Keratinocyte (primary cell): ENCODE measurements at regions not wholly inside any gene's neighbourhood (a gene's known extent, or its start where the extent isn't known, plus 50 kb on each side); places are given as distances from the start of the nearest gene placed in this dataset.
"Not testable (repeated sequence)": the region's sequence is repeated elsewhere in the genome, so short reads cannot be mapped to it uniquely, and the experiment has no call there.

ENCODE experiments used
- DNase-seq: peaks from one replicate; pipeline ENCODE4 v3.0.0-alpha.2; 2011; ENCODE audit warnings: low read depth, missing footprints, low spot score
- FAIRE-seq: peaks from 2 replicates; lab custom pipeline; 2011; peaks lifted over from hg19 to GRCh38; lab: Jason Lieb, UNC
- H2AFZ ChIP-seq: 2 replicates; pipeline ENCODE4 v1.6.0; 2012; ENCODE audit warnings: low read length, control low read depth, inconsistent platforms; ENCODE audit not compliant: control insufficient read depth
- H3K27ac ChIP-seq: 2 replicates; pipeline ENCODE4 v1.5.1; 2011; ENCODE audit warnings: low read length; ENCODE audit not compliant: control insufficient read depth, insufficient read depth
- H3K27me3 ChIP-seq: 3 replicates; pipeline ENCODE4 v1.6.0; 2011; ENCODE audit warnings: low read length; ENCODE audit not compliant: control insufficient read depth, insufficient read depth; ENCODE audit errors: extremely low read depth
- H3K36me3 ChIP-seq, 2 experiments: 2 replicates in 1 of 2; 3 replicates in 1 of 2; pipeline ENCODE4 v1.5.1; 2011; ENCODE audit warnings: low read length in 2 of 2, mild to moderate bottlenecking in 1 of 2; ENCODE audit not compliant: control insufficient read depth in 2 of 2, insufficient read depth in 2 of 2; ENCODE audit errors: extremely low read depth in 1 of 2
- H3K4me1 ChIP-seq: 3 replicates; pipeline ENCODE4 v1.5.1; 2011; ENCODE audit warnings: low read length; ENCODE audit not compliant: control insufficient read depth, insufficient read depth; ENCODE audit errors: extremely low read depth
- H3K4me2 ChIP-seq: 3 replicates; pipeline ENCODE4 v1.6.0; 2011; ENCODE audit warnings: low read depth, low read length; ENCODE audit not compliant: control insufficient read depth, insufficient read depth; ENCODE audit errors: extremely low read depth
- H3K4me3 ChIP-seq, 3 experiments: fragments of 200-600 bp in 1 of 3; sonication (generic) in 1 of 3; 2 replicates in 2 of 3; 3 replicates in 1 of 3; pipeline ENCODE4 v1.5.1; 2011 to 2016; ENCODE audit warnings: low read length in 3 of 3, mild to moderate bottlenecking in 3 of 3, control low read depth in 2 of 3, inconsistent platforms in 1 of 3, low read depth in 1 of 3, mixed read lengths in 1 of 3, mixed run types in 1 of 3, moderate library complexity in 1 of 3; ENCODE audit not compliant: control insufficient read depth in 2 of 3, insufficient read depth in 2 of 3; ENCODE audit errors: extremely low read depth in 1 of 3
- H3K79me2 ChIP-seq: 2 replicates; pipeline ENCODE4 v1.6.0; 2012; ENCODE audit warnings: low read length; ENCODE audit not compliant: control insufficient read depth, insufficient read depth
- H3K9ac ChIP-seq: 3 replicates; pipeline ENCODE4 v1.6.0; 2011; ENCODE audit warnings: low read length; ENCODE audit not compliant: control insufficient read depth, insufficient read depth; ENCODE audit errors: extremely low read depth
- H3K9me1 ChIP-seq: 3 replicates; pipeline ENCODE4 v1.6.0; 2011; ENCODE audit warnings: low read length; ENCODE audit not compliant: control insufficient read depth, insufficient read depth; ENCODE audit errors: extremely low read depth
- H3K9me3 ChIP-seq: 2 replicates; pipeline ENCODE4 v1.5.1; 2012; ENCODE audit warnings: low read depth, low read length; ENCODE audit not compliant: control insufficient read depth
- H4K20me1 ChIP-seq: 3 replicates; pipeline ENCODE4 v1.6.0; 2011; ENCODE audit warnings: low read length; ENCODE audit not compliant: control insufficient read depth, insufficient read depth; ENCODE audit errors: extremely low read depth
- CTCF ChIP-seq, 3 experiments: IDR thresholded peaks in 1 of 3; conservative IDR thresholded peaks in 1 of 3; optimal IDR thresholded peaks in 1 of 3; 2 replicates in 2 of 3; 3 replicates in 1 of 3; pipeline versions ENCODE3 to v1.5.1; 2011; ENCODE audit warnings: low read length in 3 of 3, mild to moderate bottlenecking in 3 of 3, moderate library complexity in 2 of 3, control low read depth in 1 of 3, inconsistent platforms in 1 of 3; ENCODE audit not compliant: insufficient read depth in 2 of 3; ENCODE audit errors: extremely low read depth in 1 of 3
- EZH2 ChIP-seq: IDR thresholded peaks from one replicate; pipeline ENCODE4 v1.6.1; 2012; ENCODE audit warnings: inconsistent platforms, mild to moderate bottlenecking, low read length, moderate library complexity
- dilution Hi-C: fragments of 300-500 bp; cut with MboI; formaldehyde crosslinking; loops from one replicate; pipeline ENCODE4 v1.7.0; 2020; ENCODE audit warnings: low sequenced_read_pairs; ENCODE audit not compliant: extremely low pct_ligation_motif_present

GRCh38 chr16:29141586-29142324, 156.9 kb downstream of the LAT start:
- no peak for TF ChIP-seq CTCF (optimal IDR thresholded peaks at IDR 0.05 in 1 of 3, IDR thresholded peaks at IDR 0.05 in 1 of 3, conservative IDR thresholded peaks at IDR 0.05 in 1 of 3; ENCODE audit: extremely low read depth in 1 of 3, insufficient read depth in 2 of 3, low read length in 3 of 3)
- no peak for TF ChIP-seq EZH2
- Histone ChIP-seq H3K9ac (no peak overlapping the region), H3K4me3 (no peak overlapping the region), H4K20me1 (no peaks in the 10 kb centered on the region), H2AFZ (no peak overlapping the region), H3K4me1 (no peaks in the 10 kb centered on the region), H3K36me3 (no peaks in the 10 kb centered on the region), H3K79me2 (no peaks in the 10 kb centered on the region), H3K27ac (no peak overlapping the region), H3K9me3 (no peaks in the 10 kb centered on the region), H3K27me3 (no peaks in the 10 kb centered on the region), H3K4me2 (no peak overlapping the region), H3K9me1 (no peaks in the 10 kb centered on the region)
- DNase-seq (no peak), FAIRE-seq (no peak)
- dilution Hi-C loops, result no loop called here

- H3K27ac ChIP-seq, H3K4me1 ChIP-seq, H3K27me3 ChIP-seq, H3K9me3 ChIP-seq, DNase-seq, H3K9ac ChIP-seq, H3K9me1 ChIP-seq, H4K20me1 ChIP-seq, H3K79me2 ChIP-seq, FAIRE-seq, dilution Hi-C loops, H3K4me3 ChIP-seq, H3K4me2 ChIP-seq, H3K36me3 ChIP-seq, H2AFZ ChIP-seq: not testable (repeated sequence)
Observed at GRCh38 chr16:29141121-29141520, 156.3 kb downstream of the LAT start.

GRCh38 chr16:29139901-29140855, 155.3 kb downstream of the LAT start:
- H3K4me3 ChIP-seq, H4K20me1 ChIP-seq, H3K27me3 ChIP-seq, dilution Hi-C loops, H3K4me2 ChIP-seq, H2AFZ ChIP-seq, H3K4me1 ChIP-seq, H3K79me2 ChIP-seq, H3K9ac ChIP-seq, H3K36me3 ChIP-seq, H3K9me3 ChIP-seq, H3K9me1 ChIP-seq, DNase-seq, H3K27ac ChIP-seq, FAIRE-seq: not testable (repeated sequence)
